ENCODE measurements at regions not wholly inside any gene's neighbourhood (a gene's known extent, or its start where the extent isn't known, plus 50 kb on each side); places are given as distances from the start of the nearest gene placed in this dataset.

GRCh38 chr1:62370594-62370993 lies 51.4 kb upstream of the KANK4 start:
- TF ChIP-seq CTCF (IDR thresholded peaks at IDR 0.05; ENCODE audit: control extremely low read depth, extremely low read depth) = no peak
- WGBS, 2 donors = 68 to 88% methylated on average over 9 of the region's 9 CpGs
- Histone ChIP-seq H3K4me1 (ENCODE audit: control insufficient read depth in 5 of 5, insufficient read depth in 5 of 5, low read length in 5 of 5) (no peaks in the 10 kb centered on the region), H3K36me3 (ENCODE audit: control insufficient read depth in 4 of 4, insufficient read depth in 4 of 4, low read length in 4 of 4) (no peaks in the 10 kb centered on the region), H3K9me3 (ENCODE audit: control insufficient read depth in 4 of 4, insufficient read depth in 3 of 4, low read length in 3 of 4) (peaks cover 0 to 5% (median 2%) of the 10 kb centered on the region in 4 donors), H3K9ac (ENCODE audit: insufficient read depth in 1 of 2, low read length in 2 of 2) (no peak overlapping the region), H3K27me3 (ENCODE audit: control insufficient read depth in 3 of 3, insufficient read depth in 3 of 3, low read length in 2 of 3) (no peaks in the 10 kb centered on the region), H3K27ac (ENCODE audit: low read depth in 1 of 2, low read length in 1 of 2) (no peak overlapping the region), H3K4me3 (no peak overlapping the region)
- peak; percentile 43 to 70 (median 63) for DNase-seq
- peak; percentile 72 for ATAC-seq (ENCODE audit: insufficient read depth, low FRiP score)

- no peaks in the 10 kb centered on the region for H3K4me1 ChIP-seq (ENCODE audit: control insufficient read depth in 5 of 5, insufficient read depth in 5 of 5, low read length in 5 of 5)
- no peak overlapping the region for H3K27ac ChIP-seq (ENCODE audit: low read depth in 1 of 2, low read length in 1 of 2)
- no peak for TF ChIP-seq CTCF (IDR thresholded peaks at IDR 0.05; ENCODE audit: control extremely low read depth, extremely low read depth)
- peaks cover 0 to 5% (median 2%) of the 10 kb centered on the region in 4 donors for H3K9me3 ChIP-seq (ENCODE audit: control insufficient read depth in 4 of 4, insufficient read depth in 3 of 4, low read length in 3 of 4)
- H3K4me3 ChIP-seq = no peak overlapping the region
- DNase-seq (no peak), ATAC-seq (ENCODE audit: insufficient read depth, low FRiP score) (no peak)
- 64 to 81% methylated on average over 2 of the region's 2 CpGs for WGBS, 2 donors
- no peaks in the 10 kb centered on the region for H3K27me3 ChIP-seq (ENCODE audit: control insufficient read depth in 3 of 3, insufficient read depth in 3 of 3, low read length in 2 of 3)
- H3K9ac ChIP-seq (ENCODE audit: insufficient read depth in 1 of 2, low read length in 2 of 2) = no peak overlapping the region
- no peaks in the 10 kb centered on the region for H3K36me3 ChIP-seq (ENCODE audit: control insufficient read depth in 4 of 4, insufficient read depth in 4 of 4, low read length in 4 of 4)
Measured at GRCh38 chr1:62371375-62371774, 52.1 kb upstream of the KANK4 start.

GRCh38 chr1:62373221-62373620 lies 54.0 kb upstream of the KANK4 start:
- Histone ChIP-seq H3K9me3 (ENCODE audit: control insufficient read depth in 4 of 4, insufficient read depth in 3 of 4, low read length in 3 of 4) (peaks cover 0 to 2% (median 0%) of the 10 kb centered on the region in 4 donors), H3K36me3 (ENCODE audit: control insufficient read depth in 4 of 4, insufficient read depth in 4 of 4, low read length in 4 of 4) (no peaks in the 10 kb centered on the region), H3K4me1 (ENCODE audit: control insufficient read depth in 5 of 5, insufficient read depth in 5 of 5, low read length in 5 of 5) (no peaks in the 10 kb centered on the region), H3K27me3 (ENCODE audit: control insufficient read depth in 3 of 3, insufficient read depth in 3 of 3, low read length in 2 of 3) (no peaks in the 10 kb centered on the region), H3K4me3 (no peak overlapping the region), H3K27ac (ENCODE audit: low read depth in 1 of 2, low read length in 1 of 2) (no peak overlapping the region), H3K9ac (ENCODE audit: insufficient read depth in 1 of 2, low read length in 2 of 2) (no peak overlapping the region)
- ATAC-seq (ENCODE audit: insufficient read depth, low FRiP score) (no peak), DNase-seq (no peak)
- no peak for TF ChIP-seq CTCF (IDR thresholded peaks at IDR 0.05; ENCODE audit: control extremely low read depth, extremely low read depth)
- 95 to 96% methylated on average over 5 of the region's 5 CpGs for WGBS, 2 donors

GRCh38 chr1:62377043-62377562 lies 57.9 kb upstream of the KANK4 start:
- H3K36me3 ChIP-seq (ENCODE audit: control insufficient read depth in 4 of 4, insufficient read depth in 4 of 4, low read length in 4 of 4) = no peaks in the 10 kb centered on the region
- ATAC-seq (ENCODE audit: insufficient read depth, low FRiP score) (no peak), DNase-seq (no peak)
- no peak overlapping the region for H3K4me3 ChIP-seq
- no peak overlapping the region for H3K27ac ChIP-seq (ENCODE audit: low read depth in 1 of 2, low read length in 1 of 2)
- H3K4me1 ChIP-seq (ENCODE audit: control insufficient read depth in 5 of 5, insufficient read depth in 5 of 5, low read length in 5 of 5) = no peaks in the 10 kb centered on the region
- TF ChIP-seq CTCF (IDR thresholded peaks at IDR 0.05; ENCODE audit: control extremely low read depth, extremely low read depth) = no peak
- WGBS, 2 donors = 80 to 85% methylated on average over 3 of the region's 3 CpGs
- H3K9ac ChIP-seq (ENCODE audit: insufficient read depth in 1 of 2, low read length in 2 of 2) = no peak overlapping the region
- peaks cover 0 to 3% (median 0%) of the 10 kb centered on the region in 4 donors for H3K9me3 ChIP-seq (ENCODE audit: control insufficient read depth in 4 of 4, insufficient read depth in 3 of 4, low read length in 3 of 4)
- no peaks in the 10 kb centered on the region for H3K27me3 ChIP-seq (ENCODE audit: control insufficient read depth in 3 of 3, insufficient read depth in 3 of 3, low read length in 2 of 3)
